ENCODE measurements at regions not wholly inside any gene's neighbourhood (a gene's known extent, or its start where the extent isn't known, plus 50 kb on each side); places are given as distances from the start of the nearest gene placed in this dataset.

- Histone ChIP-seq H3K27ac (no peak overlapping the region), H3K36me3 (no peaks in the 10 kb centered on the region), H3K4me3 (no peak overlapping the region), H3K27me3 (no peaks in the 10 kb centered on the region), H3K9me3 (no peaks in the 10 kb centered on the region), H3K4me1 (no peaks in the 10 kb centered on the region)
- 81 to 89% methylated on average over 1 of the region's 2 CpGs for WGBS, 2 donors (ENCODE audit: low coverage in 1 of 2)
- ATAC-seq: no peak
- TF ChIP-seq POLR2A (IDR thresholded peaks at IDR 0.05) (no peak), EP300 (IDR thresholded peaks at IDR 0.05) (no peak), POLR2AphosphoS5 (IDR thresholded peaks at IDR 0.05) (no peak), CTCF (IDR thresholded peaks at IDR 0.05) (no peak)
Observed at GRCh38 chr4:129897111-129897510, 801.2 kb downstream of the C4orf33 start.

GRCh38 chr4:129899849-129900248 is 803.9 kb downstream of the C4orf33 start:
- WGBS, 2 donors (ENCODE audit: low coverage in 1 of 2): 17 to 64% methylated on average over 1 to 3 of the region's 3 CpGs

GRCh38 chr4:129900430-129900953 is 804.5 kb downstream of the C4orf33 start:
- H3K27me3 ChIP-seq: no peaks in the 10 kb centered on the region
- H3K9me3 ChIP-seq: no peaks in the 10 kb centered on the region
- TF ChIP-seq POLR2AphosphoS5 (IDR thresholded peaks at IDR 0.05): no peak
- no peak for TF ChIP-seq CTCF (IDR thresholded peaks at IDR 0.05)
- TF ChIP-seq EP300 (IDR thresholded peaks at IDR 0.05): no peak
- no peak for TF ChIP-seq POLR2A (IDR thresholded peaks at IDR 0.05)
- 72 to 80% methylated on average over 1 to 2 of the region's 2 CpGs for WGBS, 2 donors (ENCODE audit: low coverage in 1 of 2)
- no peak overlapping the region for H3K4me3 ChIP-seq
- H3K36me3 ChIP-seq: no peaks in the 10 kb centered on the region
- ATAC-seq: no peak
- no peak overlapping the region for H3K27ac ChIP-seq
- no peaks in the 10 kb centered on the region for H3K4me1 ChIP-seq

More at GRCh38 chr4:129899849-129900248, 803.9 kb downstream of the C4orf33 start:
- TF ChIP-seq POLR2A (IDR thresholded peaks at IDR 0.05): no peak
- TF ChIP-seq EP300 (IDR thresholded peaks at IDR 0.05): no peak
- no peak for TF ChIP-seq CTCF (IDR thresholded peaks at IDR 0.05)
- TF ChIP-seq POLR2AphosphoS5 (IDR thresholded peaks at IDR 0.05): no peak
- H3K27me3 ChIP-seq: no peaks in the 10 kb centered on the region
- no peaks in the 10 kb centered on the region for H3K9me3 ChIP-seq
- H3K4me1 ChIP-seq: no peaks in the 10 kb centered on the region
- H3K27ac ChIP-seq: no peak overlapping the region
- no peak for ATAC-seq
- H3K36me3 ChIP-seq: no peaks in the 10 kb centered on the region
- H3K4me3 ChIP-seq: no peak overlapping the region

GRCh38 chr4:129901205-129901604 is 805.3 kb downstream of the C4orf33 start:
- Histone ChIP-seq H3K4me3 (no peak overlapping the region), H3K9me3 (no peaks in the 10 kb centered on the region), H3K4me1 (no peaks in the 10 kb centered on the region), H3K27me3 (no peaks in the 10 kb centered on the region), H3K27ac (no peak overlapping the region), H3K36me3 (no peaks in the 10 kb centered on the region)
- whole genome bisulfite sequencing, 2 donors (ENCODE audit: low coverage in 1 of 2): 33% methylated on average over 1 of the region's 1 CpG; no CpG with 5 or more reads in 1 of the 2 donors
- no peak for ATAC-seq
- no peak for TF ChIP-seq EP300 (IDR thresholded peaks at IDR 0.05)
- TF ChIP-seq POLR2A (IDR thresholded peaks at IDR 0.05): no peak
- TF ChIP-seq POLR2AphosphoS5 (IDR thresholded peaks at IDR 0.05): no peak
- TF ChIP-seq CTCF (IDR thresholded peaks at IDR 0.05): no peak

GRCh38 chr4:129903861-129904260 is 807.9 kb downstream of the C4orf33 start:
- WGBS, 2 donors (ENCODE audit: low coverage in 1 of 2): 95 to 98% methylated on average over 3 to 5 of the region's 8 CpGs
- Histone ChIP-seq H3K27me3 (no peaks in the 10 kb centered on the region), H3K9me3 (no peaks in the 10 kb centered on the region), H3K27ac (no peak overlapping the region), H3K4me3 (no peak overlapping the region), H3K4me1 (no peaks in the 10 kb centered on the region), H3K36me3 (no peaks in the 10 kb centered on the region)
- no peak for ATAC-seq
- TF ChIP-seq CTCF (IDR thresholded peaks at IDR 0.05): no peak
- no peak for TF ChIP-seq POLR2AphosphoS5 (IDR thresholded peaks at IDR 0.05)

Measured in gastroesophageal sphincter (tissue), 4 donors.